UCSD-AML1 (cell line): ENCODE measurements at regions not wholly inside any gene's neighbourhood (a gene's known extent, or its start where the extent isn't known, plus 50 kb on each side); places are given as distances from the start of the nearest gene placed in this dataset.
A peak's percentile ranks its signal among the peaks of the same experiment; 100 is the strongest.

ENCODE experiments used
- DNase-seq: peaks from one replicate; lab custom pipeline; 2025; ENCODE audit not compliant: unreplicated experiment; lab: John Stamatoyannopoulos, UW

DNA sequence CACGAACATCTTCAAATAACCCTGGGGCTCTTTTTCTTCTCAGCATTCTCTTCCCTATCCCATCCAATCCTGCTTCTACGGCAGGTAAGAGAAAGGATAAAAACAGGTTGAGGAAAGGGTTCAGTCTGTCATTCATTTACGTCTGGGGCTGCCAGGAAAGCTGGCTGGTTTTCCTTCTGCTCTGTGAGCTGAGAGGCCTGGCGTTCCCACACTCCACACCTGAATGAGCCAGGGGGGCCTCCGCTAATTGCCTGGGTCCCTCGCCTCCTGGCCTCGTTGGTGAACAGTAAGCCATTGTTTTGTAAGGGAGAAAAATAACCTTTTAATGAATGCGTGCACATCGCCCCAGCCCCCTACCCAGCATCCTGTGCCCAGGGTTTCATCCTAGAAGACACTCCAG, 70.8 kb upstream of the SIM2 start:
- no peak for DNase-seq

DNA sequence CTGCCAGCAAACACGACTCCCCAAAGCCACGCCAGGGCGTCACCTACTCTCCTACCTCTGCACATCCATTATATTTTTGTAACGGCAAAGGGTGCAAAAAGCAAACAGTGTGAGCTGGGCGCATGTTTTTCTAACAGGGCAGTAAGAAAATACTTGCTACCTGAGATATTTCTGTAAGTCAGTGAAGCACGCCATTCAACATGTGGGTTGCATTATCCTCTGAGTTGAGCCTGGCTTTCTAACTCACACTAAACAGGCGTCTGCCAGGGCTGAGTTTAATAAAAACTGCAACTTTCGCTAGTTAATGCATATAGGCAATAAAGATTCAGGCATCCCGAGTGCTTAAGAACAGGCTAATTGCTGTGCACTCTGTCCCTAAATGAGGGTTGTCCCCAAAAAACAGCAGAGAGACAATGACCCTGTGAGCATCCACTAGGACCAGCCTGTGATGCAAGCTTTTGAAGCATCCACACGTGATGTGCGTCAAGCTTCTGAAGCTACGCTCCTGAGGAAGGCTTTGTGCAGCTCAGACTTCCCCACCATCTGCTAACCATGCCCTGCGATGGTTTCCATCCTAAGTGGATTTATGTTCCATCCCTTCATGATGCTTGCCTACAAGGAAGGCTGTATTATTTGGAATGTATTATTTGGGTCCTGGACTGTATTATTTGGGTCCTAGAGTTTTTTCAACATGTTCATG, 70.0 kb upstream of the SIM2 start:
- DNase-seq, result no peak

DNA sequence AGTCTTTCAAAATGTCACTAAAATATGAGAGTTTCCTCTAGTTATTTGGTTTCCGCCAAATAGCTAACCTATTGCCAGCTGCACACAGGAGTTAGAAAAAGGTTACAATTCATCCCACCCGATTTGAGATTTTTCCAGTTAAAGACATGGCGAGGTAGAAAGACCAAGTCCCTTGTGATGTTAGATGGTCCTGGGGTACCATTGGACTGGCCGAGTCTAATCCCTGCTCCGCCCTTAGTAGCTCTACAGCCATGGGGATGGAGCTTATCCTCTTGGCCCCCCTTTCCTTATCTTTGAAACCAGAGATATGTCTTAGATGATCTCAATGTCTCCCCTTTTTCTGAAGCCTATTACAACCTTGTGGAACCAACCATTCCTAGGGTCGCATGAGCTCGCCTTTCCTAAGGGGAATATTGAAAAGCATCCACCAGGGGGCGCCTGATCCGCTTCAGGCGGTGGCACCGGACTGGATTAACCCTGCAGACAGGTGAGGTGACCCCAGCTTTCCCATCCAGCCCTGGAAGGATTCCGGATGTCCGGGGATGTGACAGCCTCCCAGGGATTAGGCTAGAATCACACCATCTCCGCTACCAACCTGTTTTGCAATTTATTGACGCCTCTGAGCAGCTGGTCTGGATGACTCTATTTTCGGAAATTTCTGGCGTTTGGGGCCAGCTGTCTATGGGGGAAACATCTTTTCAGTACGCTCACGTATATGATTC, 68.3 kb upstream of the SIM2 start:
- peak; percentile 40 for DNase-seq

DNA sequence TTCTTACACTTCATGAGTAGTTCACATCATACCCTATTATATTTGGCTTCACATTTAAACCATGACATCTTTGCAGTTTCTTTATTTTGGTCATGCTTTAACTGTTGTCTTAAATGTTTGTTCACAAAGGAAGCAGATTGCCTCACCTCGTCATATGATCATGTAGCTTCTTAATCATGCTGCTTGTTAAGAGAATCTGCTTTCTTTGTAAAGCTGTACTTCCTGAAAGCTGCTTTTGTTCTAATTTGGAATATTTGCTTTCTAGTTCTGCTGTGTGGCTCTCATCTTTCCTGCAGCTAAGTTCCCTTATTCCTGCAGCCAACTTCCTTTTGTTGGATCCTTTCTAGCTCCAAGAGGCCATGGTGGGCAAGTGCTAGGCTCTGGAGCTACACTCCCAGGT, 62.9 kb upstream of the SIM2 start:
- no peak for DNase-seq

DNA sequence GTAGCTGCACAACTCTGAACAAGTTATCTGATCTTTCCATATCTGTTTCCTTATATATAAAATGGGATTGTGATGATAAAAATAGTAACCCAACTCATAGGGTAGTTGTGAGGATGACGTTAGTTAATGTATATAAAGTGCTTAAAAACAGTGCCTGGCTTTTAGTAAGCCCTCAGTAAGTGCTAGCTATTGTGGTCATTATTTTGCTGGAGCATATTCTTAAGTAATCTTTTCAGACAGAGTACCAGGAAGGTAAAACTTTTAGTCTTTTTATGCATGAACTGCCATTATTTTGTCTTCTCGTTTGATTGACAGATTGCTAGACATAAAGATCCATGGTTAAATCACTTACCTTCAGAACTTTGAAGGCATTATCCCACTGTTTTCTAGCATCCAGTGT, 62.5 kb upstream of the SIM2 start:
- DNase-seq, result no peak

DNA sequence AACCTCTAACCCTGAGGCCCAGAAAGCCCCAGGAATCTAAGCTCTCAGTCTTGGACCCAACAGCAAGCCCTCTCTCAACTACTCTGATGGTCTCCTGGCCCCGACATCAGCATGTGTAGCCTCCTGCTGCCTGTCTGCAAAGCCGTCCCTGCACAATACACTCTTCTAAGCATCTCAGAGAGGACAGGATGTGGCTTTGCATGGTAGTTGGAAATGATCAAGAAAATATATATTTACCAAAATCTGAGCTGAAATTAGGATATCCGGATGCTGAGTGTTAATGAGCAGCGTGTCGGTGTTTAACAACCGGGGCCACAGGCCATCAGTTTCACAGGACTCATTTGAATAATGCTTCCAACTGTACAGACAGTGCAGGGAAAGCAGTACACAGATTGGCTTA, 59.1 kb upstream of the SIM2 start:
- no peak for DNase-seq

DNA sequence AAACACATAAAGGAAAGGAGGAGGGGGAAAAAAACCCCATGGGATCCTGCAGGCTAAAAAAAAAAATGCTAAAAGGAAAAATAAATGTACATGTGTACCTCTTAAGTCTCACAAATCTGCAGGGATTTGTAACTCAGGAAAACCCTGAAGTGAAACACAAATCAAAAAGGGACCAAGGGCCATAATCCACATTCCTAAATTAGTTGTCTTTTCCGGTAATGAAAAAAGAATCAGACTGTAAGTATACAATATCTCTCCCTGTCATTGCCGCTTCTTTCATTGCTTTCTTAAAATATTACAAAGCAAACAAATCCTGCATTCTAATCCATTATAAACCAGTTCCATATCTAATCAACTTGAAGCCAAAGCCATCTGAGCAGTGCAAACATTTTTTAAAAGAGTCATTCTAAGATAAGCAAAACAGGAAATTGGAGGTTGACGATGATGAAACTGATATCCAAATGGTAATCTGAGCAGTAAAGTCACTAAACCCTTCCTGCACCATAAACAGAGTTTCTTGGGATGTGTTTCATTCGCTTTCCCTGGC, 58.7 kb upstream of the SIM2 start:
- no peak for DNase-seq

DNA sequence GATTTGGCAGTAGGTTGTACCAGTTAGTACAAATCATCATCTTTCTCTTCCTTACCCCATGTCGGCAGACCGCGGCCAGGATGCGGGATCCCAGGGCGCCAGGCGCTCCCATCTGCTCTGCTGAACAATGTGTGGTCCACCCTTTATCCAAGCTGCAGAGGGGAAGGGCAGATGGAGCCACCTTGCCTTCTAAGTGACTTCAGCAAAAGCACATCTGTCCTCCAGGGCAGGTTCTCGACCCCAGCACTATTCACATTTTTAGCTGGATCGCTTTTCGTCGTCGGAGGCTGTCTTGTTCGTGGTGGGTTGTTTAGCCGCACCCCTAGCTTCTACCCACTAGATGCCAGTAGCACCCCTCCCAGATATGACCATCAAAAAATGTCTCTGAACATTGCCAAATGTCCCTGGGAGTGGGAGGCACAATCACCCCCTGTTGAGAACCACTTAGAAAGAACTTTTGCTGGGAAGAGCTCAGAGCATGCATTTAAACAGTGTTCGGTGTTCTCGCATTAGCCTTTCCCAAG, 58.1 kb upstream of the SIM2 start:
- no peak for DNase-seq

DNA sequence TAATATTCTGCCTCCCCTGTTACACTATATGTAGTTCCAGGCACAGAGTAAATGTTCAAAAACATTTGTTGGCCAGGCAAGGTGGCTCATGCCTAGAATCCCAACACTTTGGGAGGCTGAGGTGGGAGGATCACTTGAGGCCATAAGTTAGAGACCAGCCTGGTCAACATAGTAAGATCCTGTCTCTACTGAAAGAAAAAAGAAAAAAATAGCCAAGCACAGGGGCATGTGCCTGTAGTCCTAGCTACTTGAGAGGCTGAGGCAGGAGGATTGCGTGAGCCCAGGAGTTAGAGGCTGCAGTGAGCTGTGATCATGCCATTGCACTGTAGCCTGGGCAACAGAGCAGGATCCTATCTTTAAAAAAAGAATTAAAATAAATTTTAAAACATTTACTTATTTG, 57.6 kb upstream of the SIM2 start:
- no peak for DNase-seq

DNA sequence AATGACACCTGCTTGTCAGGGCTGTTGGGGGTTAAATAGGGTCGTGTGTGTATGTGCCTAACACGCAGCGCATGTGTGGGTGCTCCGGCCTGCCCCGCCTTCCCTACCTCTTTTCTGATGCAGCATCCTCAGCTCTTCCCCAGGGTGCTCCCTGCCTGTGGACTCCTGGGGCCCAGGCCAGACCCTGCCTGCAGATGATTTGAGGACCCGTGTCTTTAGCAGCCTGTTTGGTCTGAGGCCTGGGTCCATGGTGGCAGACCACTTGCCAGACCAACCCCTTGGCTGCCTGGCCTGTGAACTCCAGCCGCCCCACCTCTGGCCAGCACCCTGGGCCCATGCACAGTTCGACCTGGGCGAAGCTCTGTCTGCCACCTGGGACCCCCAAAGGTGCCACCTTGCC, 57.0 kb upstream of the SIM2 start:
- DNase-seq, result no peak

DNA sequence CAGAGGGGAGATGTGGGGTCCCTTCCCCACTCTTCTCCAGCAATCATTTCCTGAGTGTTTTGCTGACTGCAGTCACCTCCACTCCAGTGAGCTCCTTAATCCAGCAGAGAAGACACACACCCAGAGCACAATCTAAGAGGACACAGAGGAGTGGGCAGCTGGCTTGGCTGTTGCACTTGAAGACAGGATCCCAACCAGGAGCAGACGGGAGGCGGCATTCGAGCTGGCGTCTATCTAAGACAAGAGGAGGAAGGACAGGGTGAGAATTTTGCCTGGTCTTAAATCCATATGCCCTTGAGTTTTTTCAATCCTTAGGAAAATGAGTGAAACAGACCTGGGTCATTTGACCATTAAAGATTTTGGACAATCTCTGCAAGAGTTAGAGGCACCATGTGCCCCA, 56.1 kb upstream of the SIM2 start:
- DNase-seq, result no peak

DNA sequence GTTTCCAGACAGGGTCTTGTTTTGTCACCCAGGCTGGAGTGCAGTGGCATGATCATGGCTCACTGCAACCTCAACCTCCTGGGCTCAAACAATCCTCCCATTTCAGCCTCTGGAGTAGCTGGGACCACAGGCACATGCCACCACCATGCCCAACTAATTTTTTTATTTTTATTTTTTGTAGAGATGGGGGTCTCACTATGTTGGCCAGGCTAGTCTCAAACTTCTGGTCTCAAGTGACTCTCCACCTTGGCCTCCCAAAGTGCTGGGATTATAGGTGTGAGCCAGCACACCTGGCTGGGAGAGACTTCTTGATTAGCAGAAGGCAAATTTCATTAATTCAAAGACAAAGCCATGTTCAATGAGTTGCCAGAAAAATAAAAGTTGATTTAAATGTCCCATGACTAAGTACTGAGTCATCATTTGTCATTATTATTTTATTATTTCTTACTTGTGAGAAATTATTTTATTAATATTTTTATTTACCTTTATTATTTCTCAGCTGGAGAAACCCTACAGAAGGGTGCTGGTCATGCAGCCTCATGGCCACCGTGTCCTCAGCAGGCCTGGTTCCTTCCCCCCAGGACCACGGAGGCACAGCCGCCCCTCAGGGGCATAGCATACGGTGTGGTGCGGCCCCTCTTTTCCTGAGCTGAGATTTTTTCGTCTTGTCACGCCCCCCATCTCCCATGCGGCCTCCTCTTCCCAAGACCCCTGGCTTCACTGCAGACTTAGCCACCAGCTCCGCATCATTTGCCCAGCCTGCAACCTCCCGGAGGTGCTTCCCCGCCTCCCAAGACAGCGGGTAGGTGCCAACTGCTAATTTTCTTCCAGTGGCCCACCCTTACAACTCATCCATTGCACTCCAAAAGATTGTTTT, 55.3 kb upstream of the SIM2 start:
- no peak for DNase-seq

DNA sequence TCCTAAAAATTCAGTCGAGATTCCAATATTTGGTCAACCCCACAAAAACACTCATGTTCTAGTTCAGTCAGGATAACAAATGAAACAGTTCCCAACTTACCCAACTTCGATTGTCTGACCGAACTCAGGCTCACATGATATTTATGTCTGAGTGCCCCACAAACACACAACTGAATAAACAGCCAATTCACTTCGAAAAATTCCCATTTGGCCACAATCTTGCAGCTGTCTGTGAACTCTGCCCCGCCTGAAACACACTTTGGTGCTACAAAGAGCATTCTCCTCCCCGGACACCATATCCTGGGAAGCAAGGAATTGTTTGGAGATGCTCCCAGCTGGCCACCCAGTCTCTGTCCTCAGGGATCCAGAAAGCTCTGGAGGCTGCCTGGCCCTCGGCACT, 52.9 kb upstream of the SIM2 start:
- no peak for DNase-seq

DNA sequence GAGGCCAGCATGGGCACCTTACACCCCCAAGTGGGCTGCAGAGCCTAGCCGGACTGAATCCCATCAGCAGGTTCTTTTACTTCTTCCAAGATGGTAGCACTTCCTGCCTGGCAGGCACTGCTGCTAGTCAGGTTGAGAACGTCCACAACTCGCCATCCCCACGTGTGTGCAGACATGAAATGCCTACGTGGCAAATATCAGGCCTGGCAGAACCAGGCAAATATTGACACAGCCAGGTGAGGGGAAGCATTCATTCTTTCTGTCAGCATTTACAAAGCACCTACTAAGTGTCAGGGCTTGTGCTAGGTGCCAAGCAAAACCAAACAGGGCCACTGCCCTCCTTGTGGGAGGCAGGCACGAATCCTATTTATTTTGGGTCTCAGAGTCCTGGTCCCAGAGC, 52.3 kb upstream of the SIM2 start:
- no peak for DNase-seq

DNA sequence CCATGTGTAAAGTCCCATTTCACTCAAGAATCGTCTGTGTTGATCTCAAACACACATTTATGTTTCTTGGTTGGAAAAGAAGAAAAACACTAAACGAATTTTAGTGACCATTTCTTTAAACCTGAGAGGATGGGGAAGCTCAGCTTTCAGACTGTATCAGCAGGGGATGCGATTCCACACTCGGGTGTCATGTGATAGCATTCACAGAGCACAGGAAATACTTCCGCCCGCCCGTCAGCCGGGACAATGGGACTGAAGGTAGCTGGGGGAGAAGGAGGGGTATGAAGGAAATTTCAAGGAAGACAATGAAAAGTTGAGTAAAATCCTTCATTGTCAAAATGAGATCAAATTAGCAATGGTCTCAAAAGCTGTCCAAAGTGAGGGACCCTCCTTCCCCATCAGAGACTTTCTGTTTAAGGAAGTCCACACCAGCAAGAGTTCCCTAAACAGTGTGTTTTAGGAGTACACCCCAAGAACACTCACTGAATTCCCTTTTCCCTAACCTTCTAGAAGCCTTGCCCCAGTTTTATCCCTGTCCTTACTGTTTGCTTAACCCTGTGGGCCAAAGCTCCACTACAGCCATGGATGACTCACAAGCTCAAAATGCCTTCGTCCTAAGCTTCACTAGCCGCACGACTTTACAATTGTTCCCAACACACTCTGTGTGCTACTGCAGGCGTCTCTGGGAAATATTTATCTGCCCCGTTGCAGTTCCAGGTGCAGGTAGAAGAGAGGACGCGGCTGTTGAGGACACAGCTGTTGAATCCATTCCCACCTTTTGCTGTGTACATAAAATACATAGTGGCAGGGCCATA, 51.4 kb upstream of the SIM2 start:
- no peak for DNase-seq
